HCT116 (cell line): ENCODE measurements at regions not wholly inside any gene's neighbourhood (a gene's known extent, or its start where the extent isn't known, plus 50 kb on each side); places are given as distances from the start of the nearest gene placed in this dataset.

Experiments used
- ATAC-seq: fragments of 200-7000 bp; cut with Tn5 transposase; 2 replicates; pipeline ENCODE4 v1.9.1; 2020; ENCODE audit warnings: mild to moderate bottlenecking, moderate library complexity
- BruUV-seq: library from RNA; stranded (reverse); fragments of 400-500 nt; replicated peaks from 2 replicates; lab custom pipeline; 2021; lab: Mats Ljungman, UMichigan
- CTCF ChIA-PET: fragments of 300-600 bp; sonication (Branson Sonifier 250); formaldehyde crosslinking; loops from one replicate; lab custom pipeline; 2021; ENCODE audit warnings: antibody characterized with exemption; lab: Charles Lee
- POLR2A ChIA-PET: fragments of 300-600, 350-600 bp; sonication (Branson Sonifier 250); formaldehyde crosslinking; loops from one replicate; lab custom pipeline; 2021; ENCODE audit warnings: antibody characterized with exemption; lab: Charles Lee
- RAD21 ChIA-PET, 2 experiments: fragments of 300-600 bp; sonication (Branson Sonifier 250); formaldehyde crosslinking; loops; one replicate each; lab custom pipeline; 2023; ENCODE audit warnings: low total read pairs in 2 of 2; ENCODE audit not compliant: uncharacterized antibody in 2 of 2, unreplicated experiment in 2 of 2, low non-redundant PET in 1 of 2; lab: Charles Lee
- DNase-seq: peaks from one replicate; pipeline ENCODE4 v3.0.0-alpha.2; 2010; ENCODE audit warnings: low read depth, low spot score
- H2AFZ ChIP-seq: fragments of 200-600 bp; shearing (Covaris generic), sonication (generic); 2 replicates; pipeline ENCODE4 v1.6.1; 2017; ENCODE audit warnings: low read depth, mixed run types, mixed read lengths, antibody characterized with exemption, low read length; ENCODE audit not compliant: poor library complexity, severe bottlenecking
- H3K27ac ChIP-seq: 2 replicates; pipeline ENCODE4 v1.5.1; 2012; ENCODE audit warnings: low read depth, low read length
- H3K27me3 ChIP-seq: fragments of 200-600 bp; sonication (generic); 2 replicates; pipeline ENCODE4 v1.6.1; 2016; ENCODE audit warnings: mixed run types, low read length, mixed read lengths; ENCODE audit not compliant: insufficient read depth
- H3K36me3 ChIP-seq, 2 experiments: fragments of 200-500 bp in 1 of 2; fragments of 200-600 bp in 1 of 2; sonication (Bioruptor generic) in 1 of 2; sonication (generic) in 1 of 2; 2 replicates each; pipeline versions ENCODE4 v1.5.1 to v1.6.1; 2014 to 2016; ENCODE audit warnings: low read length in 2 of 2, inconsistent platforms in 1 of 2, mixed read lengths in 1 of 2, mixed run types in 1 of 2; ENCODE audit not compliant: insufficient read depth in 2 of 2, control insufficient read depth in 1 of 2
- H3K4me1 ChIP-seq, 2 experiments: fragments of 200-600 bp in 1 of 2; sonication (generic) in 1 of 2; 2 replicates each; pipeline versions ENCODE4 v1.5.1 to v1.6.1; 2012 to 2017; ENCODE audit warnings: low read length in 2 of 2, inconsistent platforms in 1 of 2, mild to moderate bottlenecking in 1 of 2, mixed read lengths in 1 of 2, mixed run types in 1 of 2, moderate library complexity in 1 of 2; ENCODE audit not compliant: insufficient read depth in 2 of 2, control insufficient read depth in 1 of 2
- H3K4me2 ChIP-seq: fragments of 200-600 bp; sonication (generic); 2 replicates; pipeline ENCODE4 v1.6.1; 2017; ENCODE audit warnings: mixed run types, low read length, mixed read lengths
- H3K4me3 ChIP-seq, 2 experiments: fragments of 200-600 bp in 1 of 2; sonication (generic) in 1 of 2; replicated peaks in 1 of 2; 2 replicates each; pipeline ENCODE4 v1.5.1; 2011 to 2016; ENCODE audit warnings: low read length in 2 of 2, control low read depth in 1 of 2, low read depth in 1 of 2, mild to moderate bottlenecking in 1 of 2, mixed read lengths in 1 of 2, mixed run types in 1 of 2
- H3K79me2 ChIP-seq: fragments of 200-600 bp; sonication (generic); 2 replicates; pipeline ENCODE4 v1.6.1; 2017; ENCODE audit warnings: mild to moderate bottlenecking, mixed run types, low read length, moderate library complexity, mixed read lengths; ENCODE audit not compliant: insufficient read depth
- H3K9ac ChIP-seq: fragments of 200-600 bp; sonication (generic); 2 replicates; pipeline ENCODE4 v1.6.1; 2016; ENCODE audit warnings: low read length, mixed read lengths
- H3K9me2 ChIP-seq: fragments of 200-600 bp; sonication (generic), shearing (Covaris generic); 2 replicates; pipeline ENCODE4 v1.6.1; 2017; ENCODE audit warnings: mixed run types, mild to moderate bottlenecking, moderate library complexity; ENCODE audit not compliant: insufficient read depth
- H3K9me3 ChIP-seq, 2 experiments: fragments of 200-500 bp in 1 of 2; fragments of 200-600 bp in 1 of 2; sonication (Bioruptor generic) in 1 of 2; sonication (generic) in 1 of 2; 2 replicates each; pipeline ENCODE4 v1.6.1; 2014 to 2017; ENCODE audit warnings: low read length in 2 of 2, mixed read lengths in 2 of 2, inconsistent platforms in 1 of 2, low read depth in 1 of 2, mild to moderate bottlenecking in 1 of 2, mixed run types in 1 of 2, moderate library complexity in 1 of 2; ENCODE audit not compliant: control insufficient read depth in 1 of 2, insufficient read depth in 1 of 2
- H4K20me1 ChIP-seq: fragments of 200-600 bp; sonication (generic), shearing (Covaris generic); 2 replicates; pipeline ENCODE4 v1.6.1; 2017; ENCODE audit warnings: mixed run types, mild to moderate bottlenecking, moderate library complexity; ENCODE audit not compliant: insufficient read depth
- CBX3 ChIP-seq: IDR thresholded peaks from 2 replicates; pipeline ENCODE4 v1.6.1; 2012; ENCODE audit warnings: low read depth
- CEBPB ChIP-seq: IDR thresholded peaks from 2 replicates; pipeline ENCODE4 v1.6.1; 2012; ENCODE audit warnings: low read depth
- EGR1 ChIP-seq: IDR thresholded peaks from 2 replicates; pipeline ENCODE4 v1.6.1; 2012; ENCODE audit warnings: low read depth
- EZH2 ChIP-seq: fragments of 200-600 bp; sonication (generic); IDR thresholded peaks from 2 replicates; pipeline ENCODE4 v1.6.1; 2017; ENCODE audit warnings: antibody characterized with exemption, mixed run types
- JUND ChIP-seq: IDR thresholded peaks from 2 replicates; pipeline ENCODE4 v1.6.1; 2012
- POLR2A ChIP-seq: IDR thresholded peaks from 2 replicates; pipeline ENCODE4 v1.7.0; 2011; ENCODE audit warnings: borderline replicate concordance; ENCODE audit not compliant: insufficient read depth, insufficient read length; ENCODE audit errors: extremely low read depth
- POLR2AphosphoS5 ChIP-seq: IDR thresholded peaks from 2 replicates; pipeline ENCODE4 v1.6.1; 2011; ENCODE audit warnings: mild to moderate bottlenecking, low read depth, low read length, moderate library complexity
- RAD21 ChIP-seq: IDR thresholded peaks from 2 replicates; pipeline ENCODE4 v1.6.1; 2012; ENCODE audit warnings: low read depth, mild to moderate bottlenecking
- SP1 ChIP-seq: IDR thresholded peaks from 2 replicates; pipeline ENCODE4 v1.6.1; 2012; ENCODE audit warnings: low read depth
- TCF7L2 ChIP-seq: IDR thresholded peaks from 2 replicates; pipeline ENCODE4 v1.7.0; 2011; ENCODE audit warnings: borderline replicate concordance, inconsistent platforms; ENCODE audit not compliant: insufficient read depth, insufficient read length; ENCODE audit errors: extremely low read depth
- YY1 ChIP-seq: IDR thresholded peaks from 2 replicates; pipeline ENCODE4 v1.6.1; 2011; ENCODE audit warnings: low read length, low read depth, moderate library complexity, mild to moderate bottlenecking; ENCODE audit not compliant: insufficient replicate concordance; ENCODE audit errors: extremely low read depth
- ZFX ChIP-seq: fragments of 450-650 bp; IDR thresholded peaks from 2 replicates; pipeline ENCODE4 v1.6.1; 2017
- ZNF274 ChIP-seq: fragments of 200-500 bp; sonication (Bioruptor generic); IDR thresholded peaks from 2 replicates; pipeline ENCODE4 v1.6.1; 2014; ENCODE audit warnings: mild to moderate bottlenecking, low read depth, low read length, inconsistent platforms
- intact Hi-C: fragments of 100-400 bp; cut with micrococcal nuclease; formaldehyde crosslinking; loops from 2 replicates; pipeline ENCODE4 v1.10.0; 2022
- TF ChIP-seq, protein P1 (sequence below): IDR thresholded peaks from 2 replicates; pipeline ENCODE4 v1.6.1; 2011; ENCODE audit warnings: mild to moderate bottlenecking, low read length, moderate library complexity; ENCODE audit not compliant: insufficient replicate concordance; ENCODE audit errors: extremely low read depth
- TF ChIP-seq, protein P2 (sequence below): IDR thresholded peaks from 2 replicates; pipeline ENCODE4 v1.6.1; 2012
- TF ChIP-seq, protein P3 (sequence below): IDR thresholded peaks from 2 replicates; pipeline ENCODE4 v1.6.1; 2012; ENCODE audit warnings: low read depth

DNA sequence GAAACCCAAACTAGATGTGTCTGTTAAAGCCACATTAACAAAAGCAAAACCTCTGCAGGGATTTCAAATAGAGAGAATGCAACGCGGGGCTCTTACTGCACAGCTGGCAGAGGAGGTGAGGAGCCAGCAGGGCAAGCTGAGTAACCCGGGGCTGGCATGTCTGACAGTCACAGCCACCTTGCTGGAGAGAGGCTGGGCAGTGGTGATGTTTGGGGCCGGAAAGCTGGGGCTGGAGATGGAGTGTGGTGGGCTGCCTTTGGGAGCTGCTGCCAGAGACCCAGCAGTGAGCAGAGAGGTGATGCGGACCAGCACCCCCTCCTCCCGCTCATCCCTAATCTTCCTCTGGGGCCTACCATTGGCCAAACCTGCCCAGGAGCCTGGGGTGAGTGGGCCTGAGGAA is 204.5 kb upstream of the ARL4C start:
- no peak overlapping the region for H3K27ac ChIP-seq
- BruUV-seq: no TSS peak
- DNase-seq: no peak
- peaks cover 0 to 18% of the 10 kb centered on the region in 2 experiments; a peak in 1 of 4 replicates for H3K9me3 ChIP-seq
- no peak overlapping the region for H2AFZ ChIP-seq
- ChIA-PET POLR2A (no interaction called here), RAD21 (no interaction called here), CTCF (no interaction called here)
- H3K4me1 ChIP-seq: peaks cover 0 to 6% of the 10 kb centered on the region in 2 experiments; a peak in 2 of 4 replicates
- no peak overlapping the region for H3K4me2 ChIP-seq
- H3K4me3 ChIP-seq: no peak overlapping the region
- H3K79me2 ChIP-seq: no peaks in the 10 kb centered on the region
- intact Hi-C loops: no loop called here
- H4K20me1 ChIP-seq: no peaks in the 10 kb centered on the region
- no peak for ATAC-seq
- H3K36me3 ChIP-seq: no peaks in the 10 kb centered on the region
- no peak overlapping the region for H3K9ac ChIP-seq
- no peaks in the 10 kb centered on the region for H3K9me2 ChIP-seq
- H3K27me3 ChIP-seq: no peaks in the 10 kb centered on the region
- TF ChIP-seq ZNF274 (no peak), POLR2AphosphoS5 (no peak), EZH2 (no peak), ZFX (no peak), YY1 (no peak), CEBPB (no peak), JUND (no peak), CBX3 (no peak), SP1 (no peak), EGR1 (no peak), POLR2A (no peak), RAD21 (no peak), TCF7L2 (no peak)
- TF ChIP-seq, protein P1, sequence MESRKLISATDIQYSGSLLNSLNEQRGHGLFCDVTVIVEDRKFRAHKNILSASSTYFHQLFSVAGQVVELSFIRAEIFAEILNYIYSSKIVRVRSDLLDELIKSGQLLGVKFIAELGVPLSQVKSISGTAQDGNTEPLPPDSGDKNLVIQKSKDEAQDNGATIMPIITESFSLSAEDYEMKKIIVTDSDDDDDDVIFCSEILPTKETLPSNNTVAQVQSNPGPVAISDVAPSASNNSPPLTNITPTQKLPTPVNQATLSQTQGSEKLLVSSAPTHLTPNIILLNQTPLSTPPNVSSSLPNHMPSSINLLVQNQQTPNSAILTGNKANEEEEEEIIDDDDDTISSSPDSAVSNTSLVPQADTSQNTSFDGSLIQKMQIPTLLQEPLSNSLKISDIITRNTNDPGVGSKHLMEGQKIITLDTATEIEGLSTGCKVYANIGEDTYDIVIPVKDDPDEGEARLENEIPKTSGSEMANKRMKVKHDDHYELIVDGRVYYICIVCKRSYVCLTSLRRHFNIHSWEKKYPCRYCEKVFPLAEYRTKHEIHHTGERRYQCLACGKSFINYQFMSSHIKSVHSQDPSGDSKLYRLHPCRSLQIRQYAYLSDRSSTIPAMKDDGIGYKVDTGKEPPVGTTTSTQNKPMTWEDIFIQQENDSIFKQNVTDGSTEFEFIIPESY: no peak
- TF ChIP-seq, protein P2, sequence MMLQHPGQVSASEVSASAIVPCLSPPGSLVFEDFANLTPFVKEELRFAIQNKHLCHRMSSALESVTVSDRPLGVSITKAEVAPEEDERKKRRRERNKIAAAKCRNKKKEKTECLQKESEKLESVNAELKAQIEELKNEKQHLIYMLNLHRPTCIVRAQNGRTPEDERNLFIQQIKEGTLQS: no peak
- TF ChIP-seq, protein P3, sequence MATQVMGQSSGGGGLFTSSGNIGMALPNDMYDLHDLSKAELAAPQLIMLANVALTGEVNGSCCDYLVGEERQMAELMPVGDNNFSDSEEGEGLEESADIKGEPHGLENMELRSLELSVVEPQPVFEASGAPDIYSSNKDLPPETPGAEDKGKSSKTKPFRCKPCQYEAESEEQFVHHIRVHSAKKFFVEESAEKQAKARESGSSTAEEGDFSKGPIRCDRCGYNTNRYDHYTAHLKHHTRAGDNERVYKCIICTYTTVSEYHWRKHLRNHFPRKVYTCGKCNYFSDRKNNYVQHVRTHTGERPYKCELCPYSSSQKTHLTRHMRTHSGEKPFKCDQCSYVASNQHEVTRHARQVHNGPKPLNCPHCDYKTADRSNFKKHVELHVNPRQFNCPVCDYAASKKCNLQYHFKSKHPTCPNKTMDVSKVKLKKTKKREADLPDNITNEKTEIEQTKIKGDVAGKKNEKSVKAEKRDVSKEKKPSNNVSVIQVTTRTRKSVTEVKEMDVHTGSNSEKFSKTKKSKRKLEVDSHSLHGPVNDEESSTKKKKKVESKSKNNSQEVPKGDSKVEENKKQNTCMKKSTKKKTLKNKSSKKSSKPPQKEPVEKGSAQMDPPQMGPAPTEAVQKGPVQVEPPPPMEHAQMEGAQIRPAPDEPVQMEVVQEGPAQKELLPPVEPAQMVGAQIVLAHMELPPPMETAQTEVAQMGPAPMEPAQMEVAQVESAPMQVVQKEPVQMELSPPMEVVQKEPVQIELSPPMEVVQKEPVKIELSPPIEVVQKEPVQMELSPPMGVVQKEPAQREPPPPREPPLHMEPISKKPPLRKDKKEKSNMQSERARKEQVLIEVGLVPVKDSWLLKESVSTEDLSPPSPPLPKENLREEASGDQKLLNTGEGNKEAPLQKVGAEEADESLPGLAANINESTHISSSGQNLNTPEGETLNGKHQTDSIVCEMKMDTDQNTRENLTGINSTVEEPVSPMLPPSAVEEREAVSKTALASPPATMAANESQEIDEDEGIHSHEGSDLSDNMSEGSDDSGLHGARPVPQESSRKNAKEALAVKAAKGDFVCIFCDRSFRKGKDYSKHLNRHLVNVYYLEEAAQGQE: no peak
